ENCODE measurements at regions not wholly inside any gene's neighbourhood (a gene's known extent, or its start where the extent isn't known, plus 50 kb on each side); places are given as distances from the start of the nearest gene placed in this dataset.

GRCh38 chr14:85273952-85274351 lies 256.0 kb upstream of the FLRT2 start:
- DNase-seq (ENCODE audit: low spot score) = no peak
- Mint-ChIP-seq H3K27me3 (ENCODE audit: low read depth) (no peaks in the 10 kb centered on the region), H3K9me3 (no peaks in the 10 kb centered on the region), H3K36me3 (no peaks in the 10 kb centered on the region), H3K4me1 (no peaks in the 10 kb centered on the region; the same call in 1 of the 2 replicates), H3K27ac (no peak overlapping the region), H3K4me3 (no peak overlapping the region)
- CTCF ChIA-PET = no interaction called here
- POLR2A ChIA-PET = no interaction called here
- no peak for TF ChIP-seq JUN (CRISPR knock-in tag; IDR thresholded peaks at IDR 0.05)
- no peak for TF ChIP-seq ELF4 (CRISPR knock-in tag; IDR thresholded peaks at IDR 0.05; ENCODE audit: low read depth)
- TF ChIP-seq, protein P1, sequence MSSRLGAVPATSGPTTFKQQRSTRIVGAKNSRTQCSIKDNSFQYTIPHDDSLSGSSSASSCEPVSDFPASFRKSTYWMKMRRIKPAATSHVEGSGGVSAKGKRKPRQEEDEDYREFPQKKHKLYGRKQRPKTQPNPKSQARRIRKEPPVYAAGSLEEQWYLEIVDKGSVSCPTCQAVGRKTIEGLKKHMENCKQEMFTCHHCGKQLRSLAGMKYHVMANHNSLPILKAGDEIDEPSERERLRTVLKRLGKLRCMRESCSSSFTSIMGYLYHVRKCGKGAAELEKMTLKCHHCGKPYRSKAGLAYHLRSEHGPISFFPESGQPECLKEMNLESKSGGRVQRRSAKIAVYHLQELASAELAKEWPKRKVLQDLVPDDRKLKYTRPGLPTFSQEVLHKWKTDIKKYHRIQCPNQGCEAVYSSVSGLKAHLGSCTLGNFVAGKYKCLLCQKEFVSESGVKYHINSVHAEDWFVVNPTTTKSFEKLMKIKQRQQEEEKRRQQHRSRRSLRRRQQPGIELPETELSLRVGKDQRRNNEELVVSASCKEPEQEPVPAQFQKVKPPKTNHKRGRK (CRISPR knock-in tag; IDR thresholded peaks at IDR 0.05; ENCODE audit: borderline replicate concordance) = no peak
- no peak for TF ChIP-seq RORB (CRISPR knock-in tag; IDR thresholded peaks at IDR 0.05)
- TF ChIP-seq, protein P2, sequence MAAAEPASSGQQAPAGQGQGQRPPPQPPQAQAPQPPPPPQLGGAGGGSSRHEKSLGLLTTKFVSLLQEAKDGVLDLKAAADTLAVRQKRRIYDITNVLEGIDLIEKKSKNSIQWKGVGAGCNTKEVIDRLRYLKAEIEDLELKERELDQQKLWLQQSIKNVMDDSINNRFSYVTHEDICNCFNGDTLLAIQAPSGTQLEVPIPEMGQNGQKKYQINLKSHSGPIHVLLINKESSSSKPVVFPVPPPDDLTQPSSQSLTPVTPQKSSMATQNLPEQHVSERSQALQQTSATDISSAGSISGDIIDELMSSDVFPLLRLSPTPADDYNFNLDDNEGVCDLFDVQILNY (CRISPR knock-in tag; IDR thresholded peaks at IDR 0.05) = no peak
- TF ChIP-seq GTF2I (CRISPR knock-in tag; conservative IDR thresholded peaks at IDR 0.05) = no peak
- TF ChIP-seq IRF2 (CRISPR knock-in tag; IDR thresholded peaks at IDR 0.05; ENCODE audit: borderline replicate concordance, low read depth) = no peak
- no peak for TF ChIP-seq STAT6 (CRISPR knock-in tag; conservative IDR thresholded peaks at IDR 0.05; ENCODE audit: low read depth)
- TF ChIP-seq ERG (CRISPR knock-in tag; IDR thresholded peaks at IDR 0.05) = no peak
- TF ChIP-seq, protein P3, sequence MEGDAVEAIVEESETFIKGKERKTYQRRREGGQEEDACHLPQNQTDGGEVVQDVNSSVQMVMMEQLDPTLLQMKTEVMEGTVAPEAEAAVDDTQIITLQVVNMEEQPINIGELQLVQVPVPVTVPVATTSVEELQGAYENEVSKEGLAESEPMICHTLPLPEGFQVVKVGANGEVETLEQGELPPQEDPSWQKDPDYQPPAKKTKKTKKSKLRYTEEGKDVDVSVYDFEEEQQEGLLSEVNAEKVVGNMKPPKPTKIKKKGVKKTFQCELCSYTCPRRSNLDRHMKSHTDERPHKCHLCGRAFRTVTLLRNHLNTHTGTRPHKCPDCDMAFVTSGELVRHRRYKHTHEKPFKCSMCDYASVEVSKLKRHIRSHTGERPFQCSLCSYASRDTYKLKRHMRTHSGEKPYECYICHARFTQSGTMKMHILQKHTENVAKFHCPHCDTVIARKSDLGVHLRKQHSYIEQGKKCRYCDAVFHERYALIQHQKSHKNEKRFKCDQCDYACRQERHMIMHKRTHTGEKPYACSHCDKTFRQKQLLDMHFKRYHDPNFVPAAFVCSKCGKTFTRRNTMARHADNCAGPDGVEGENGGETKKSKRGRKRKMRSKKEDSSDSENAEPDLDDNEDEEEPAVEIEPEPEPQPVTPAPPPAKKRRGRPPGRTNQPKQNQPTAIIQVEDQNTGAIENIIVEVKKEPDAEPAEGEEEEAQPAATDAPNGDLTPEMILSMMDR (IDR thresholded peaks at IDR 0.05) = no peak
- no peak for TF ChIP-seq USF1 (CRISPR knock-in tag; IDR thresholded peaks at IDR 0.05)
- no peak for TF ChIP-seq ZSCAN18 (CRISPR knock-in tag; IDR thresholded peaks at IDR 0.05)
- no peak for TF ChIP-seq MXD4 (CRISPR knock-in tag; IDR thresholded peaks at IDR 0.05; ENCODE audit: borderline replicate concordance)
- no peak for TF ChIP-seq OVOL2 (CRISPR knock-in tag; IDR thresholded peaks at IDR 0.05; ENCODE audit: borderline replicate concordance)
- no peak for TF ChIP-seq NFATC4 (CRISPR knock-in tag; IDR thresholded peaks at IDR 0.05)
- TF ChIP-seq, protein P4, sequence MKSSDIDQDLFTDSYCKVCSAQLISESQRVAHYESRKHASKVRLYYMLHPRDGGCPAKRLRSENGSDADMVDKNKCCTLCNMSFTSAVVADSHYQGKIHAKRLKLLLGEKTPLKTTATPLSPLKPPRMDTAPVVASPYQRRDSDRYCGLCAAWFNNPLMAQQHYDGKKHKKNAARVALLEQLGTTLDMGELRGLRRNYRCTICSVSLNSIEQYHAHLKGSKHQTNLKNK (CRISPR knock-in tag; IDR thresholded peaks at IDR 0.05) = no peak
- TF ChIP-seq ARID4B (CRISPR knock-in tag; IDR thresholded peaks at IDR 0.05; ENCODE audit: borderline replicate concordance) = no peak
- TF ChIP-seq ZNF396 (CRISPR knock-in tag; IDR thresholded peaks at IDR 0.05; ENCODE audit: borderline replicate concordance) = no peak
- TF ChIP-seq, protein P5, sequence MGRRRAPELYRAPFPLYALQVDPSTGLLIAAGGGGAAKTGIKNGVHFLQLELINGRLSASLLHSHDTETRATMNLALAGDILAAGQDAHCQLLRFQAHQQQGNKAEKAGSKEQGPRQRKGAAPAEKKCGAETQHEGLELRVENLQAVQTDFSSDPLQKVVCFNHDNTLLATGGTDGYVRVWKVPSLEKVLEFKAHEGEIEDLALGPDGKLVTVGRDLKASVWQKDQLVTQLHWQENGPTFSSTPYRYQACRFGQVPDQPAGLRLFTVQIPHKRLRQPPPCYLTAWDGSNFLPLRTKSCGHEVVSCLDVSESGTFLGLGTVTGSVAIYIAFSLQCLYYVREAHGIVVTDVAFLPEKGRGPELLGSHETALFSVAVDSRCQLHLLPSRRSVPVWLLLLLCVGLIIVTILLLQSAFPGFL (CRISPR knock-in tag; IDR thresholded peaks at IDR 0.05; ENCODE audit: borderline replicate concordance) = no peak
- no peak for TF ChIP-seq TCF7 (CRISPR knock-in tag; IDR thresholded peaks at IDR 0.05; ENCODE audit: low read depth)
- no peak for ATAC-seq

All from WTC11 (cell line).